ENCODE measurements at regions not wholly inside any gene's neighbourhood (a gene's known extent, or its start where the extent isn't known, plus 50 kb on each side); places are given as distances from the start of the nearest gene placed in this dataset.

DNA sequence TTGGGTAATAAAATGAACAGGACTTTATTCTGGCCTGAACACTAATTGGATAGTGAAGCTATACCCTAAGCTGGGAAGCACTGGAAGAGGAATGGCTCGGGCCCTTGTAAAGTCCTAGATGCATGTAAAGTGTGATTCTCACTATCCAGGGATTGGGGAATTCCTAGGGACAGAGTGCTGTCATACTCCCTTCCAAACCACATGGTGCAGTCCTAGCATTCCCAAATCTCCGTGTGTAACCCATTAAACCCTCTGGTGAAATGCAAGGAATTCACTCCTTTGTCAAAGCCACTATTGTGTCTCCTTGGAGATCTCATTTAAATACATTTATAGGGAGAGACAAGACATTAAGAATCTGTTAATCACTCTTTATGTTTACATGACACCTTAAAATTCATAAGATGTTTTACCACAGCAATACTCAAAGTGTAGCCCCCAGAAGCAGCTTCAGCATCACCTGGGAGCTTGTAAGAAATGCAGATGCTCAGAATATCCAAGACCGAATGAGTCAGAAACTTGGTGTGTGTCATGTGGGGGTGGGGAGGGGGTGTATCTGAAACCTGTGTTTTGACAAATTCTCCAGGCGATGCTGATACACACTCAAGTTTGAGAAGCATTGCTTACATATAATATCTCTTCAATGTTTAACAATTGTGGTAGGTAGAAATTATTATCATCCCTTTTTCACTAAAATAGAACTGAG, 121.8 kb upstream of the NPHP3 start:
- peaks cover 0 to 15% (median 0%) of the 10 kb centered on the region in 5 donors for H3K4me1 ChIP-seq (ENCODE audit: control insufficient read depth in 5 of 5, insufficient read depth in 5 of 5, low read length in 5 of 5)
- TF ChIP-seq, protein P1, sequence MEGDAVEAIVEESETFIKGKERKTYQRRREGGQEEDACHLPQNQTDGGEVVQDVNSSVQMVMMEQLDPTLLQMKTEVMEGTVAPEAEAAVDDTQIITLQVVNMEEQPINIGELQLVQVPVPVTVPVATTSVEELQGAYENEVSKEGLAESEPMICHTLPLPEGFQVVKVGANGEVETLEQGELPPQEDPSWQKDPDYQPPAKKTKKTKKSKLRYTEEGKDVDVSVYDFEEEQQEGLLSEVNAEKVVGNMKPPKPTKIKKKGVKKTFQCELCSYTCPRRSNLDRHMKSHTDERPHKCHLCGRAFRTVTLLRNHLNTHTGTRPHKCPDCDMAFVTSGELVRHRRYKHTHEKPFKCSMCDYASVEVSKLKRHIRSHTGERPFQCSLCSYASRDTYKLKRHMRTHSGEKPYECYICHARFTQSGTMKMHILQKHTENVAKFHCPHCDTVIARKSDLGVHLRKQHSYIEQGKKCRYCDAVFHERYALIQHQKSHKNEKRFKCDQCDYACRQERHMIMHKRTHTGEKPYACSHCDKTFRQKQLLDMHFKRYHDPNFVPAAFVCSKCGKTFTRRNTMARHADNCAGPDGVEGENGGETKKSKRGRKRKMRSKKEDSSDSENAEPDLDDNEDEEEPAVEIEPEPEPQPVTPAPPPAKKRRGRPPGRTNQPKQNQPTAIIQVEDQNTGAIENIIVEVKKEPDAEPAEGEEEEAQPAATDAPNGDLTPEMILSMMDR (IDR thresholded peaks at IDR 0.05; ENCODE audit: control extremely low read depth, extremely low read depth), result no peak
- H3K9ac ChIP-seq (ENCODE audit: insufficient read depth in 1 of 2, low read length in 2 of 2), result no peak overlapping the region
- no peak for DNase-seq
- WGBS, 2 donors, result 75 to 78% methylated on average over 4 of the region's 4 CpGs
- no peak overlapping the region for H3K27ac ChIP-seq (ENCODE audit: low read depth in 1 of 2, low read length in 1 of 2)
- ATAC-seq (ENCODE audit: insufficient read depth, low FRiP score), result no peak
- no peaks in the 10 kb centered on the region for H3K36me3 ChIP-seq (ENCODE audit: control insufficient read depth in 4 of 4, insufficient read depth in 4 of 4, low read length in 4 of 4)
- H3K27me3 ChIP-seq (ENCODE audit: control insufficient read depth in 3 of 3, insufficient read depth in 3 of 3, low read length in 2 of 3), result no peaks in the 10 kb centered on the region
- H3K4me3 ChIP-seq, result no peak overlapping the region
- no peaks in the 10 kb centered on the region for H3K9me3 ChIP-seq (ENCODE audit: control insufficient read depth in 4 of 4, insufficient read depth in 3 of 4, low read length in 3 of 4)

DNA sequence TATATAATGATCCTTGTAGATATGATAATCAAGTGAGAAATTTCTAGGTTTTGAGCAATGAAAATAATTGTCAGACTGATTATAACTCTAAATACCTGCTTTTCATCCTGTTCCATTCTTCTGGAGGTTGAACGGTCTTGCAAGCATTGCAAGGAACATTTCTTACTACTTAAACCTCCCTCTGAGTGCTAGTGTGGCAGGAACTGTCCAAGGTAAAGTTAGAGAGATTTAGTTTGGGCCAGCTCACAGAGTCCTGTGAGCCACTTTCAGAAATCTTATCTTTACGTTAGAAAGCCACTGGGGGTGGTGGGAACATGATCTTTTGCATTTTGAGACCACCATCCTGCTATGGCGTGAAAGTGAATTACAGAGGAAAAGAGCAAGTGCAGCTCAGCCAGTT, 121.1 kb upstream of the NPHP3 start:
- WGBS, 2 donors, result 74 to 84% methylated on average over 3 of the region's 3 CpGs
- Histone ChIP-seq H3K9ac (ENCODE audit: insufficient read depth in 1 of 2, low read length in 2 of 2) (no peak overlapping the region), H3K4me3 (no peak overlapping the region), H3K36me3 (ENCODE audit: control insufficient read depth in 4 of 4, insufficient read depth in 4 of 4, low read length in 4 of 4) (no peaks in the 10 kb centered on the region), H3K27ac (ENCODE audit: low read depth in 1 of 2, low read length in 1 of 2) (no peak overlapping the region), H3K27me3 (ENCODE audit: control insufficient read depth in 3 of 3, insufficient read depth in 3 of 3, low read length in 2 of 3) (no peaks in the 10 kb centered on the region), H3K4me1 (ENCODE audit: control insufficient read depth in 5 of 5, insufficient read depth in 5 of 5, low read length in 5 of 5) (peaks cover 0 to 9% (median 0%) of the 10 kb centered on the region in 5 donors), H3K9me3 (ENCODE audit: control insufficient read depth in 4 of 4, insufficient read depth in 3 of 4, low read length in 3 of 4) (no peaks in the 10 kb centered on the region)
- DNase-seq (no peak), ATAC-seq (ENCODE audit: insufficient read depth, low FRiP score) (no peak)
- TF ChIP-seq, protein P1 (IDR thresholded peaks at IDR 0.05; ENCODE audit: control extremely low read depth, extremely low read depth), result no peak

DNA sequence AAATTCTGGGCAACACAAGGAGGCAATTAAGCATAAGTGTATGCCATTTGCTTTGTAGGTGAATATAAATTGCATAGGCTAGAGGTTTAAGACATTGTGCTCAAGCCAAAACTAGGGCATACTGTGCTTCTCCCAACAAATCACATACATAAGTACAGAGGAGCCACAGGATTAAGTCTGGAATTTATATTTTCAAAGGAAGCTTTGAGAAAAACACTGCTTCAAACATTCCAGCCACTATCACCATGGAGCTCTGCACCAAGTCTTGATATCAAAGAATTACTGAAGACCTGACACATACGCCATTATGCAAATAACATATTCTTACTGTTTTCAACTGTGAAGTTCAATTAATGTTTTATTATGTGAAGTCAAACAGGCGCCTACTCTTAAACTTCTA, 119.4 kb upstream of the NPHP3 start:
- ATAC-seq (ENCODE audit: insufficient read depth, low FRiP score) (no peak), DNase-seq (no peak)
- 91 to 96% methylated on average over 2 of the region's 2 CpGs for WGBS, 2 donors
- Histone ChIP-seq H3K36me3 (ENCODE audit: control insufficient read depth in 4 of 4, insufficient read depth in 4 of 4, low read length in 4 of 4) (no peaks in the 10 kb centered on the region), H3K9me3 (ENCODE audit: control insufficient read depth in 4 of 4, insufficient read depth in 3 of 4, low read length in 3 of 4) (no peaks in the 10 kb centered on the region), H3K9ac (ENCODE audit: insufficient read depth in 1 of 2, low read length in 2 of 2) (no peak overlapping the region), H3K27ac (ENCODE audit: low read depth in 1 of 2, low read length in 1 of 2) (no peak overlapping the region), H3K27me3 (ENCODE audit: control insufficient read depth in 3 of 3, insufficient read depth in 3 of 3, low read length in 2 of 3) (no peaks in the 10 kb centered on the region), H3K4me1 (ENCODE audit: control insufficient read depth in 5 of 5, insufficient read depth in 5 of 5, low read length in 5 of 5) (no peaks in the 10 kb centered on the region), H3K4me3 (no peak overlapping the region)
- TF ChIP-seq, protein P1 (IDR thresholded peaks at IDR 0.05; ENCODE audit: control extremely low read depth, extremely low read depth), result no peak
